Endothelial cell of umbilical vein (primary cell): ENCODE measurements at regions not wholly inside any gene's neighbourhood (a gene's known extent, or its start where the extent isn't known, plus 50 kb on each side); places are given as distances from the start of the nearest gene placed in this dataset.

Experiments
- CTCF ChIP-seq, 2 donors: IDR thresholded peaks; 1 replicate in 1 of 2; 2 replicates in 1 of 2; pipeline ENCODE4 v1.5.1; 2011; ENCODE audit warnings: low read length in 2 of 2, mild to moderate bottlenecking in 2 of 2, moderate library complexity in 2 of 2, control low read depth in 1 of 2, inconsistent platforms in 1 of 2, low read depth in 1 of 2; ENCODE audit not compliant: insufficient read depth in 1 of 2; ENCODE audit errors: extremely low read depth in 1 of 2
- POLR2A ChIP-seq: IDR thresholded peaks from 2 replicates; pipeline ENCODE4 v1.6.1; 2012; ENCODE audit warnings: low read depth, mild to moderate bottlenecking, control low read depth, low read length
- POLR2AphosphoS5 ChIP-seq: IDR thresholded peaks from 2 replicates; pipeline ENCODE4 v1.6.1; 2012; ENCODE audit warnings: low read depth, mild to moderate bottlenecking, control low read depth, low read length, moderate library complexity; ENCODE audit not compliant: insufficient read depth

- TF ChIP-seq CTCF (IDR thresholded peaks at IDR 0.05; ENCODE audit: extremely low read depth in 1 of 2, insufficient read depth in 1 of 2, low read depth in 1 of 2, low read length in 2 of 2), result no peak
- TF ChIP-seq POLR2A, result no peak
- TF ChIP-seq POLR2AphosphoS5, result no peak
Observed at GRCh38 chr1:219289171-219289570, 115.5 kb downstream of the LYPLAL1 start.
